WTC11 (cell line): ENCODE measurements at regions not wholly inside any gene's neighbourhood (a gene's known extent, or its start where the extent isn't known, plus 50 kb on each side); places are given as distances from the start of the nearest gene placed in this dataset.

Experiments
- ATAC-seq: fragments of 200-7000 bp; cut with Tn5 transposase; 2 replicates; pipeline ENCODE4 v1.10.0; 2021; ENCODE audit warnings: mild to moderate bottlenecking, moderate library complexity
- CTCF ChIA-PET: fragments of 300-600 bp; sonication (Branson Sonifier 250); formaldehyde crosslinking; loops from one replicate; lab custom pipeline; 2021; ENCODE audit warnings: antibody characterized with exemption; lab: Charles Lee
- POLR2A ChIA-PET: fragments of 350-600 bp; sonication (Branson Sonifier 250); formaldehyde crosslinking; loops from one replicate; lab custom pipeline; 2021; ENCODE audit warnings: antibody characterized with exemption; lab: Charles Lee
- DNase-seq: peaks from one replicate; pipeline ENCODE4 v3.0.0; 2021; ENCODE audit warnings: low spot score
- H3K27ac Mint-ChIP-seq: 2 replicates; pipeline ENCODE4 v1.8.0; 2021; ENCODE audit warnings: mixed read lengths
- H3K27me3 Mint-ChIP-seq: 2 replicates; pipeline ENCODE4 v1.8.0; 2021; ENCODE audit warnings: low read depth, mild to moderate bottlenecking, moderate library complexity, mixed read lengths
- H3K36me3 Mint-ChIP-seq: 2 replicates; pipeline ENCODE4 v1.8.0; 2021; ENCODE audit warnings: mixed read lengths
- H3K4me1 Mint-ChIP-seq: 2 replicates; pipeline ENCODE4 v1.8.0; 2022; ENCODE audit warnings: mixed read lengths
- H3K4me3 Mint-ChIP-seq: 2 replicates; pipeline ENCODE4 v1.8.0; 2021; ENCODE audit warnings: mild to moderate bottlenecking, moderate library complexity, mixed read lengths
- H3K9me3 Mint-ChIP-seq: 2 replicates; pipeline ENCODE4 v1.8.0; 2021; ENCODE audit warnings: mixed read lengths
- CREB1 ChIP-seq: sonication (generic); formaldehyde crosslinking; IDR thresholded peaks from 2 replicates; pipeline ENCODE4 v1.8.0; 2023; ENCODE audit warnings: mild to moderate bottlenecking, missing genetic modification reagents
- EMX1 ChIP-seq: fragments of 250-450 bp; sonication (Bioruptor Pico); IDR thresholded peaks from 2 replicates; pipeline ENCODE4 v1.8.0; 2021; ENCODE audit warnings: mild to moderate bottlenecking
- FOXP1 ChIP-seq: sonication (generic); formaldehyde crosslinking; IDR thresholded peaks from 2 replicates; pipeline ENCODE4 v1.8.0; 2022; ENCODE audit warnings: missing genetic modification reagents, mild to moderate bottlenecking, moderate library complexity, borderline replicate concordance
- GRHL2 ChIP-seq: fragments of 250-450 bp; sonication (Bioruptor Pico); IDR thresholded peaks from 2 replicates; pipeline ENCODE4 v1.8.0; 2022; ENCODE audit warnings: mild to moderate bottlenecking, moderate library complexity; ENCODE audit not compliant: insufficient replicate concordance, severe bottlenecking
- HMGA2 ChIP-seq: fragments of 250-450 bp; sonication (Bioruptor Pico); IDR thresholded peaks from 2 replicates; pipeline ENCODE4 v1.4.0; 2021; ENCODE audit warnings: mild to moderate bottlenecking, moderate library complexity
- MXD4 ChIP-seq: fragments of 250-450 bp; sonication (Bioruptor Pico); IDR thresholded peaks from 2 replicates; pipeline ENCODE4 v1.8.0; 2021; ENCODE audit warnings: mild to moderate bottlenecking, moderate library complexity, borderline replicate concordance
- NFATC4 ChIP-seq: fragments of 250-450 bp; sonication (Bioruptor Pico); IDR thresholded peaks from 2 replicates; pipeline ENCODE4 v1.9.0; 2021; ENCODE audit warnings: mild to moderate bottlenecking
- NFYB ChIP-seq: sonication (generic); formaldehyde crosslinking; conservative IDR thresholded peaks from 2 replicates; pipeline ENCODE4 v1.8.0; 2022; ENCODE audit warnings: low read depth, missing genetic modification reagents
- OVOL2 ChIP-seq: fragments of 250-450 bp; sonication (Bioruptor Pico); IDR thresholded peaks from 2 replicates; pipeline ENCODE4 v1.9.0; 2021; ENCODE audit warnings: mild to moderate bottlenecking, borderline replicate concordance
- SP1 ChIP-seq: sonication (generic); formaldehyde crosslinking; conservative IDR thresholded peaks from 2 replicates; pipeline ENCODE4 v1.8.1; 2022; ENCODE audit warnings: missing genetic modification reagents
- TCF7 ChIP-seq: sonication (generic); formaldehyde crosslinking; IDR thresholded peaks from 2 replicates; pipeline ENCODE4 v1.8.0; 2022; ENCODE audit warnings: mild to moderate bottlenecking, low read depth, missing genetic modification reagents, moderate library complexity
- ZNF219 ChIP-seq: sonication (generic); formaldehyde crosslinking; IDR thresholded peaks from 2 replicates; pipeline ENCODE4 v1.8.0; 2023; ENCODE audit warnings: missing genetic modification reagents, mild to moderate bottlenecking, borderline replicate concordance
- ZNF232 ChIP-seq: sonication (generic); formaldehyde crosslinking; IDR thresholded peaks from 2 replicates; pipeline ENCODE4 v1.8.0; 2022; ENCODE audit warnings: mild to moderate bottlenecking, missing genetic modification reagents
- ZNF416 ChIP-seq: fragments of 250-450 bp; sonication (Bioruptor Pico); IDR thresholded peaks from 2 replicates; pipeline ENCODE4 v1.9.0; 2021; ENCODE audit warnings: mild to moderate bottlenecking, inconsistent platforms
- ZNF423 ChIP-seq: fragments of 250-450 bp; sonication (Bioruptor Pico); IDR thresholded peaks from 2 replicates; pipeline ENCODE4 v2.1.2; 2022; ENCODE audit warnings: mild to moderate bottlenecking, moderate library complexity
- TF ChIP-seq, protein P1 (sequence below): sonication (generic); formaldehyde crosslinking; IDR thresholded peaks from 2 replicates; pipeline ENCODE4 v1.8.0; 2022; ENCODE audit warnings: missing genetic modification reagents
- TF ChIP-seq, protein P2 (sequence below): fragments of 250-450 bp; sonication (Bioruptor Pico); conservative IDR thresholded peaks from 2 replicates; pipeline ENCODE4 v1.9.0; 2021; ENCODE audit warnings: mild to moderate bottlenecking
- TF ChIP-seq, protein P3 (sequence below): sonication (generic); formaldehyde crosslinking; IDR thresholded peaks from 2 replicates; pipeline ENCODE4 v1.8.1; 2022; ENCODE audit warnings: mild to moderate bottlenecking, moderate library complexity, missing genetic modification reagents
- TF ChIP-seq, protein P4 (sequence below): sonication (generic); formaldehyde crosslinking; IDR thresholded peaks from 2 replicates; pipeline ENCODE4 v1.8.0; 2022; ENCODE audit warnings: mild to moderate bottlenecking, missing genetic modification reagents
- TF ChIP-seq, protein P5 (sequence below): sonication (generic); formaldehyde crosslinking; IDR thresholded peaks from 2 replicates; pipeline ENCODE4 v1.8.0; 2022; ENCODE audit warnings: mild to moderate bottlenecking, missing genetic modification reagents
- TF ChIP-seq, protein P6 (sequence below): sonication (generic); formaldehyde crosslinking; IDR thresholded peaks from 2 replicates; pipeline ENCODE4 v1.8.1; 2022; ENCODE audit warnings: mild to moderate bottlenecking, missing genetic modification reagents, moderate library complexity, borderline replicate concordance
- TF ChIP-seq, protein P7 (sequence below): sonication (generic); formaldehyde crosslinking; conservative IDR thresholded peaks from 2 replicates; pipeline ENCODE4 v1.8.1; 2023; ENCODE audit warnings: mild to moderate bottlenecking, low read depth, missing genetic modification reagents, moderate library complexity

DNA sequence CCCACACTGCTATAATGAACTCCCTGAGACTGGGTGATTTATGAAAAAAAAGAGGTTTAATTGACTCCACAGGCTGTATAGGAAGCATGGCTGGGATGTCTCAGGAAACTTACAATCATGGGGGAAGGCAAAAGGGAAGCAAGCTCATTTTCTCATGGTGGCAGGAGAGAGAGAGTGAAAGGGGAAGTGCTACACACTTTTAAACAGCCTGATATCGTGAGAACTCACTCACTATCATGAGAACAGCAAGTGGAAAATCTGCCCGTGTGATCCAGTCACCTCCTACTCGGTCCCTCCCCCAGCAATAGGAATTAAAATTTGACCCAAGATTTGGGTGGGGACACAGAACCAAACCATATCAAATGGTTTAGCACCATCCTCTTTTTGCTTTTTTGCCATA, 116.6 kb upstream of the CEP162 start:
- H3K36me3 Mint-ChIP-seq, result no peaks in the 10 kb centered on the region
- TF ChIP-seq, protein P1, sequence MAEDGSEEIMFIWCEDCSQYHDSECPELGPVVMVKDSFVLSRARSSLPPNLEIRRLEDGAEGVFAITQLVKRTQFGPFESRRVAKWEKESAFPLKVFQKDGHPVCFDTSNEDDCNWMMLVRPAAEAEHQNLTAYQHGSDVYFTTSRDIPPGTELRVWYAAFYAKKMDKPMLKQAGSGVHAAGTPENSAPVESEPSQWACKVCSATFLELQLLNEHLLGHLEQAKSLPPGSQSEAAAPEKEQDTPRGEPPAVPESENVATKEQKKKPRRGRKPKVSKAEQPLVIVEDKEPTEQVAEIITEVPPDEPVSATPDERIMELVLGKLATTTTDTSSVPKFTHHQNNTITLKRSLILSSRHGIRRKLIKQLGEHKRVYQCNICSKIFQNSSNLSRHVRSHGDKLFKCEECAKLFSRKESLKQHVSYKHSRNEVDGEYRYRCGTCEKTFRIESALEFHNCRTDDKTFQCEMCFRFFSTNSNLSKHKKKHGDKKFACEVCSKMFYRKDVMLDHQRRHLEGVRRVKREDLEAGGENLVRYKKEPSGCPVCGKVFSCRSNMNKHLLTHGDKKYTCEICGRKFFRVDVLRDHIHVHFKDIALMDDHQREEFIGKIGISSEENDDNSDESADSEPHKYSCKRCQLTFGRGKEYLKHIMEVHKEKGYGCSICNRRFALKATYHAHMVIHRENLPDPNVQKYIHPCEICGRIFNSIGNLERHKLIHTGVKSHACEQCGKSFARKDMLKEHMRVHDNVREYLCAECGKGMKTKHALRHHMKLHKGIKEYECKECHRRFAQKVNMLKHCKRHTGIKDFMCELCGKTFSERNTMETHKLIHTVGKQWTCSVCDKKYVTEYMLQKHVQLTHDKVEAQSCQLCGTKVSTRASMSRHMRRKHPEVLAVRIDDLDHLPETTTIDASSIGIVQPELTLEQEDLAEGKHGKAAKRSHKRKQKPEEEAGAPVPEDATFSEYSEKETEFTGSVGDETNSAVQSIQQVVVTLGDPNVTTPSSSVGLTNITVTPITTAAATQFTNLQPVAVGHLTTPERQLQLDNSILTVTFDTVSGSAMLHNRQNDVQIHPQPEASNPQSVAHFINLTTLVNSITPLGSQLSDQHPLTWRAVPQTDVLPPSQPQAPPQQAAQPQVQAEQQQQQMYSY (CRISPR knock-in tag), result no peak
- TF ChIP-seq CREB1 (CRISPR knock-in tag), result no peak
- no peak for TF ChIP-seq SP1
- TF ChIP-seq, protein P2, sequence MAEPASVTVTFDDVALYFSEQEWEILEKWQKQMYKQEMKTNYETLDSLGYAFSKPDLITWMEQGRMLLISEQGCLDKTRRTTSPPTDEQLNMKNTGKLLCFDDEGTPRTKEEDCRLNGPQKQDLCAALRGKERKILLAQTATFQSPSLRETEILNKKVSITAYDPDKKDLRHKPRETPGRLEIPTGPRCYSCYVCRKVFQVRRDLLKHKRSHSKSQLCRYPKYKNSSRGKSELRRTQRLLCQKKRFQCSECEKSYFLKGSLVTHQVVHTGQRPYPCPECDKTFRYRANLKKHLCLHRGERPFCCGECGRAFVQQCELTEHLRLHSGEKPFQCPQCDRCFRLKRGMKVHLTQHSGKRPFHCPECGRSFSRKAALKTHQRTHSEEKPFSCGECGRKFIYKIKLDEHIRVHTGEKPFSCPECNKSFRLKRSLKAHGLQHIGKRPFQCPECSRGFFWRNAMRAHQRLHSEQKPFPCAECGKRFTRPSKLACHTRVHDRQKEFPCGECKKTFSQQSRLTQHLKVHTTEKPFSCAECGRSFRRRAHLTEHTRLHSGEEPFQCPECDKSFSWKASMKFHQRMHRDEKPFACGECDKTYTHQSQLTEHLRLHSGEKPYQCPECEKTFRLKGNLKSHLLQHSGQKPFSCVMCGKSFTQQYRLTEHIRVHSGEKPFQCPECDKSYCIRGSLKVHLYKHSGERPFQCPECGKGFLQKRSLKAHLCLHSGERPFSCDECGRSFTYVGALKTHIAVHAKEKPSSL (CRISPR knock-in tag), result no peak
- TF ChIP-seq FOXP1 (CRISPR knock-in tag), result no peak
- TF ChIP-seq, protein P3, sequence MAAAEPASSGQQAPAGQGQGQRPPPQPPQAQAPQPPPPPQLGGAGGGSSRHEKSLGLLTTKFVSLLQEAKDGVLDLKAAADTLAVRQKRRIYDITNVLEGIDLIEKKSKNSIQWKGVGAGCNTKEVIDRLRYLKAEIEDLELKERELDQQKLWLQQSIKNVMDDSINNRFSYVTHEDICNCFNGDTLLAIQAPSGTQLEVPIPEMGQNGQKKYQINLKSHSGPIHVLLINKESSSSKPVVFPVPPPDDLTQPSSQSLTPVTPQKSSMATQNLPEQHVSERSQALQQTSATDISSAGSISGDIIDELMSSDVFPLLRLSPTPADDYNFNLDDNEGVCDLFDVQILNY (CRISPR knock-in tag), result no peak
- no peak for TF ChIP-seq ZNF232
- TF ChIP-seq, all 79 proteins: peak for 0
- ChIA-PET POLR2A (no interaction called here), CTCF (interaction anchor here (0.9 kb wide), 1 partner anchor 27 kb away, joined by 3 read pairs; no protein-coding TSS in a partner anchor)
- no peaks in the 10 kb centered on the region for H3K27me3 Mint-ChIP-seq
- no peak overlapping the region for H3K27ac Mint-ChIP-seq
- H3K9me3 Mint-ChIP-seq, result peaks cover 8% of the 10 kb centered on the region
- no peak for ATAC-seq
- DNase-seq, result no peak
- H3K4me1 Mint-ChIP-seq, result no peaks in the 10 kb centered on the region; the same call in 1 of the 2 replicates
- no peak overlapping the region for H3K4me3 Mint-ChIP-seq

DNA sequence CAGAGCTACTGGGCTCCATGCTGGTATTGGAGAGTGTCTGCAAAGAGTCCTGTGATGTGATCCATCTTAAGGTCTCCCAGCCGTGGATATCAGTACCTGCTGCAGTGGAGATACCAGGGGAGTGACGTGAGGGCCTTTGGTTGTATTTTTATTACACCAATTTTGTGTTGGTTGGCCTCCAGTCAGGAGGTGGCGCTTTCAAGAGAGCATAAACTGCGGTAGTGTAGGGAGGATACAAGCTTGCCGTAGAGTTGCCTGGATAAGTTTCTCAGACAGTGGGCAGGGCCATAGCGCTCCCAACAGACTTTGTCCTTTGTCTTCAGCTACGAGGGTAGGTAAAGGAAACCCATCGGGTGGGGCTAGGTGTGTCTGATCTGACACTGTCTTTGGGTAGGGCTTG, 113.0 kb upstream of the CEP162 start:
- Mint-ChIP-seq H3K4me3 (no peak overlapping the region), H3K4me1 (no peaks in the 10 kb centered on the region; the same call in 1 of the 2 replicates), H3K9me3 (peaks cover 29% of the 10 kb centered on the region), H3K27me3 (no peaks in the 10 kb centered on the region), H3K27ac (no peak overlapping the region), H3K36me3 (peaks cover 13% of the 10 kb centered on the region)
- ATAC-seq, result peak; percentile 47; the same call in 1 of the 2 replicates
- DNase-seq, result no peak
- CTCF ChIA-PET, result interaction anchor here (0.7 to 0.8 kb wide), 2 partner anchors 88 to 329 kb away, joined by 3 read pairs; no protein-coding TSS in a partner anchor
- POLR2A ChIA-PET, result no interaction called here
- no peak for TF ChIP-seq MXD4
- TF ChIP-seq NFYB (CRISPR knock-in tag), result no peak
- TF ChIP-seq, protein P4, sequence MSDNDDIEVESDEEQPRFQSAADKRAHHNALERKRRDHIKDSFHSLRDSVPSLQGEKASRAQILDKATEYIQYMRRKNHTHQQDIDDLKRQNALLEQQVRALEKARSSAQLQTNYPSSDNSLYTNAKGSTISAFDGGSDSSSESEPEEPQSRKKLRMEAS (CRISPR knock-in tag), result no peak
- no peak for TF ChIP-seq GRHL2 (CRISPR knock-in tag)
- TF ChIP-seq, protein P2 (CRISPR knock-in tag), result no peak
- TF ChIP-seq NFATC4 (CRISPR knock-in tag), result no peak
- TF ChIP-seq, protein P5, sequence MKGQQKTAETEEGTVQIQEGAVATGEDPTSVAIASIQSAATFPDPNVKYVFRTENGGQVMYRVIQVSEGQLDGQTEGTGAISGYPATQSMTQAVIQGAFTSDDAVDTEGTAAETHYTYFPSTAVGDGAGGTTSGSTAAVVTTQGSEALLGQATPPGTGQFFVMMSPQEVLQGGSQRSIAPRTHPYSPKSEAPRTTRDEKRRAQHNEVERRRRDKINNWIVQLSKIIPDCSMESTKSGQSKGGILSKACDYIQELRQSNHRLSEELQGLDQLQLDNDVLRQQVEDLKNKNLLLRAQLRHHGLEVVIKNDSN (CRISPR knock-in tag), result no peak
- no peak for TF ChIP-seq ZNF219 (CRISPR knock-in tag)
- TF ChIP-seq, protein P6, sequence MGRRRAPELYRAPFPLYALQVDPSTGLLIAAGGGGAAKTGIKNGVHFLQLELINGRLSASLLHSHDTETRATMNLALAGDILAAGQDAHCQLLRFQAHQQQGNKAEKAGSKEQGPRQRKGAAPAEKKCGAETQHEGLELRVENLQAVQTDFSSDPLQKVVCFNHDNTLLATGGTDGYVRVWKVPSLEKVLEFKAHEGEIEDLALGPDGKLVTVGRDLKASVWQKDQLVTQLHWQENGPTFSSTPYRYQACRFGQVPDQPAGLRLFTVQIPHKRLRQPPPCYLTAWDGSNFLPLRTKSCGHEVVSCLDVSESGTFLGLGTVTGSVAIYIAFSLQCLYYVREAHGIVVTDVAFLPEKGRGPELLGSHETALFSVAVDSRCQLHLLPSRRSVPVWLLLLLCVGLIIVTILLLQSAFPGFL (CRISPR knock-in tag), result no peak
- no peak for TF ChIP-seq TCF7 (CRISPR knock-in tag)
- TF ChIP-seq, protein P7, sequence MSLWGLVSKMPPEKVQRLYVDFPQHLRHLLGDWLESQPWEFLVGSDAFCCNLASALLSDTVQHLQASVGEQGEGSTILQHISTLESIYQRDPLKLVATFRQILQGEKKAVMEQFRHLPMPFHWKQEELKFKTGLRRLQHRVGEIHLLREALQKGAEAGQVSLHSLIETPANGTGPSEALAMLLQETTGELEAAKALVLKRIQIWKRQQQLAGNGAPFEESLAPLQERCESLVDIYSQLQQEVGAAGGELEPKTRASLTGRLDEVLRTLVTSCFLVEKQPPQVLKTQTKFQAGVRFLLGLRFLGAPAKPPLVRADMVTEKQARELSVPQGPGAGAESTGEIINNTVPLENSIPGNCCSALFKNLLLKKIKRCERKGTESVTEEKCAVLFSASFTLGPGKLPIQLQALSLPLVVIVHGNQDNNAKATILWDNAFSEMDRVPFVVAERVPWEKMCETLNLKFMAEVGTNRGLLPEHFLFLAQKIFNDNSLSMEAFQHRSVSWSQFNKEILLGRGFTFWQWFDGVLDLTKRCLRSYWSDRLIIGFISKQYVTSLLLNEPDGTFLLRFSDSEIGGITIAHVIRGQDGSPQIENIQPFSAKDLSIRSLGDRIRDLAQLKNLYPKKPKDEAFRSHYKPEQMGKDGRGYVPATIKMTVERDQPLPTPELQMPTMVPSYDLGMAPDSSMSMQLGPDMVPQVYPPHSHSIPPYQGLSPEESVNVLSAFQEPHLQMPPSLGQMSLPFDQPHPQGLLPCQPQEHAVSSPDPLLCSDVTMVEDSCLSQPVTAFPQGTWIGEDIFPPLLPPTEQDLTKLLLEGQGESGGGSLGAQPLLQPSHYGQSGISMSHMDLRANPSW (CRISPR knock-in tag), result no peak
- no peak for TF ChIP-seq EMX1 (CRISPR knock-in tag)
- no peak for TF ChIP-seq ZNF416
- TF ChIP-seq OVOL2 (CRISPR knock-in tag), result no peak
- no peak for TF ChIP-seq HMGA2 (CRISPR knock-in tag)
- no peak for TF ChIP-seq ZNF423
